ENCODE measurements at regions not wholly inside any gene's neighbourhood (a gene's known extent, or its start where the extent isn't known, plus 50 kb on each side); places are given as distances from the start of the nearest gene placed in this dataset.
"Not testable (repeated sequence)": the region's sequence is repeated elsewhere in the genome, so short reads cannot be mapped to it uniquely, and the experiment has no call there.

DNA sequence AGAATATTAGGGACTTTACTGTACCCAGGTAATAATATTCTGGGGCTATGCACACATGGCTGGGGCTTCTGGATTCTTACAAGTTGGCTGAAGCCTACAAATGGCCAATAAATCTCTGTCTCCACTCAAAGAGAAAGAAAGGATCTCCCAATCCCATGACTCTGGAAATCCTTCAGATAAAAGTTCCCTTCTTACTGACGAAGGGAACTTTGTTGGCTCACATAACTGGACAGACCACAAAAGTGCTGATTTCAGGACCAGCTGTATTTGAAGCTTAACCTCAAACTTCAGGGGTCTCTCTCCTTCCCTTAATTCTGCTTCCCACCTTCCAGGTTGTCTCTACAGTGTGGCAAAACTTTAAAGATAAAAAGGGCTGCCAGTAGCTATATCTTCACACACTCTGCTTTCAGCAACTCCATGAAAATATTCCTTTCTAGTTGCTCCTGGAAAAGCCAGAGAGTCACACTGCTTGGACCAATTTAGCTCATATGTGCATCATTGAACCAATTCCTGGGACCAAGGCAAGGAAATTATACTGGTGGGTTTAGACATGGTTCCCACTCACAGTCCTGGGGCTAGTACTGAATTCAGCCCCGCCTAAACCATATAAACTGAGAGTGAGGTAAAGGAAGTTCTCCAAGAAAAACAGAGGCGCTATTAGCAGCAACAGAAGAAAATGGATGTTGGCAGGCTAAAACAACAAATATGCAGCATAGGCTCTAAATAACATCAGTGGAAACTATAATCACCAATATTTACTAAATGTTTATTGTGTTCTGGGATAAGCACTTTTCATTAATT is 290.0 kb upstream of the GADL1 start:
- DNase-seq (ENCODE audit: low spot score), result no peak

GRCh38 chr3:31185062-31185357 is 290.5 kb upstream of the GADL1 start:
- DNase-seq (ENCODE audit: low spot score), result no peak

DNA sequence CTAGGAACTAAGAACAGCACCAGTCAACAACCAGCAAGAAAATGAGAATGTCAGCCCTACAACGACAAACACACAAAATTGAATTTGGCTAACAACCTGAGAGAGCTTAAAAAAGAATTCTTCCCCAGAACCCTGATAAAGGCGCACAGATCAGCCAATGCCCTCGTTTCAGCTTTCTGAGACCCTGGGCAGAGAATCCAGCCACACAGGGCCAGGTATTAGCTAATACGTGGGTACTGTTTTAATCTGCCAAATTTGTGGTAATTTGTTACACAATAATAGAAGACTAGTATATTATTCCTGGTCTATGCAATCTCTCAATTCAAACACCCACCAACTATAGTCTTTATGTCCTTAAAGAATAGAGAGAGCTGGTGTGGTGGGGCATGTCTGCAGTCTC is 291.6 kb upstream of the GADL1 start:
- DNase-seq (ENCODE audit: low spot score), result no peak

- DNase-seq (ENCODE audit: low spot score), result no peak
These were observed 292.9 kb upstream of the GADL1 start for GRCh38 chr3:31187380-31187779.

DNA sequence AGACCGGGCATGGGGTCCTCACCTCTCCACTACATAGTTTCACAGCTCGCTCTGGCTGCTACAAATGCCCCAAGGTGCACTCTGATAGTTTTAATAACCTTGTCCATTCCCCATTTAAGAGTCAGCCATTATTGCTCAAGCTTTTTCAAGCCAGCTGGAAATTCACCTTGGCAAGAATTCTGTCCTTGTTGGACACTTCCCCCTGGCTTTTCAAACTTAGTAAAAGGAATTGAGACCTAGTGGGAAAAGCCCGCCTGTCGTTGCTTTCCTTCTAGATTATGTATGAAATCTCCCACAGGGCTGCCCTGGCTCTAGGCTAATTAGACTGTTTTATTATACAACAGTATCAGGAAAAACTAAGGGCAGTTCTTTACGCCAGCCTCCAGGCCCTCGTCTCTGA is 293.7 kb upstream of the GADL1 start:
- no peak for DNase-seq (ENCODE audit: low spot score)

- DNase-seq (ENCODE audit: low spot score), result no peak
These were observed 294.9 kb upstream of the GADL1 start for GRCh38 chr3:31189330-31189729.

GRCh38 chr3:31189971-31190370 is 295.5 kb upstream of the GADL1 start:
- DNase-seq (ENCODE audit: low spot score), result no peak

DNA sequence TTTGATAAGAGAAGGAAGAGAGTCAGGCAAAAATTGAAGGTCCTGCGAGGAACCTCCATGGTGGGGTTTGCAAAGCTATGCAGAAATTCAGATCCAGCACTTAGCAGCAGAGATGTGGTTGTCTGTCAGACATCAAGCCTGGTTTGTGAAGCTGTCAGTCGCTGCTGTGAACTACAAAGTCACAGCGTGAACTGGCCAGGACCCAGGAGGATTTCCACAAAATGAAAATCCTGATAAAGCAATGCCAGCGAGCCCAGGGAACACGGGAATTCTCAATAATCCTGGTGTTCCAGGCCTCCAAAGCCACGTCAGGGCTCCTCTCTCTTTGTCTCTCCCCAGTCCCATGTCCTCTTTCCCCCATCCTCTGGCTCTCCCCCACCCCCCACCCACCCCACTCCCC is 296.9 kb upstream of the GADL1 start:
- DNase-seq (ENCODE audit: low spot score), result no peak

DNA sequence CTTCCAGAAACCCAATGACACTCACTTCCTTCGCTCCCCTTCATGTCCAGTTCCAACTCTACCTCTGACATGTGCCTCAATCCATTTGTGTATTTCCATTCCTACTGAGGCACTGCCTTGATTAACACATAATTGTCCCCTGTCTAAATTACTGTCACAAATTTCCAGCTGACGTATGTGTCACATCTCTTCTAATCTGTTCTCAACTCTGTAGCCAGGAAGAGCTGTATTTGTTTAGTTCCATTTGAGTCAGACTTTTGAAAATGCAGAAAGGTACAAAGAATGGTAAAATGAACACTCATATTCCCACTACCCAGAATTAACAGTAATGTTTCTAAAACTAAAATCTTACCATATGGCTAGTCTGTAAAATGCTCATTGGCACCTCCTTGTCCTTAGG is 299.0 kb upstream of the GADL1 start:
- DNase-seq (ENCODE audit: low spot score), result no peak

DNA sequence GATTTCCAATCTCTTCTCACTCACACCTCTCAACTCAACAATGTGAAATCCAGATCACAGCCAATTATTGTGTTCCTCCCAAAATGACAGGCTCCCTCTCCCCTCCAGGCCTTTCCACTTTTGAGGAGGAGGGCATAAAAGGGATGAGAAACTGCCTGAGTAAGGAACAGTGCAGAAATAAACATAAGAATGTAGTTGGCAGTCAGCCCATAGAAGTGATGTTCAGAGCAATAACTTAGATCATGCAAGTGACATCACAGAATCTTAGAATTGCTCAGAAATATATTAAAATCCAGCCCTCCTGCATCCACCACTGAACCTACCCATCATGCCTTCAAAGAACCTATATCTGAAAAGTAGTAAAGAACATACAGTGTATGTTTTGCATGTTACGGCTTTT is 299.4 kb upstream of the GADL1 start:
- no peak for DNase-seq (ENCODE audit: low spot score)

DNA sequence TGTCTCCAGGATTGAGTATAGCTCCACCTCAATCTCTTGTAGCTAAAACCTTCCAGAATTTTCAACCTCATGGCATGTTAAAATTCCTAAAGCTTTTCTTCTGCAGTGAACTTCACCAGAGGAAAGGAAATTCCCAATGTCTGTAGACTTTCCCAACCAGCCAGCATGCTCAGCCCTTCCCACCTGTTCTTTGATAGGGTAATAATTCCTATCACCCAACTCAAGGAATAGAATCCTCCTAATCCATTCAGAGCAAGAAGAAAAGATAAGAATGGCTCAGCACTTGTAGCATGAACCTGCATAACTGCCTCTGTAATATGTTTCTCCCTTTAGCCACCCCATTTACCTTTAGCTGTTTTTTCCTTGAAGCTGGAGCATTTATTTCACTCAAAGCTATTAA is 301.8 kb upstream of the GADL1 start:
- no peak for DNase-seq (ENCODE audit: low spot score)

GRCh38 chr3:31196881-31197364 is 302.5 kb upstream of the GADL1 start:
- peak; percentile 79 for DNase-seq (ENCODE audit: low spot score)

DNA sequence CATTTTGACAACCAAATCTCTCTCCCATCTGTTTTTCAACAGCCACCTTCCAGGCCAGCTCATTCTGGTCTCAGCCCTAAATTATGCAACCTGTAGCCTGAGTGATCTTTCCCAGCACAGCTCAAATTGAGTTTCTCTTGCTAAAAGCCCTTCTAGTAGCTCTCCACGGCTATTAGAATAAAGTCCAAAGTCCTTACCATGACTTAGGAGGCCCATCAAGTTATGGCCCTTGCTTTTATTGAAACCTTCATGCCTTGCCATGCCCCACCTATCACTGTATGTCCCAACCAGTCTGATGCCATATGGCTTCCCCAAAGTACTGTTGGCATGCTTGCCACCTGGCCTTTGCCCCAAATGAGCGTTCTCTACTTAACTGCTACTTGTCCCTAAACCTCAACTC is 303.5 kb upstream of the GADL1 start:
- DNase-seq (ENCODE audit: low spot score), result peak; percentile 54

- DNase-seq (ENCODE audit: low spot score), result no peak
These were observed 304.4 kb upstream of the GADL1 start for GRCh38 chr3:31198890-31199289.

DNA sequence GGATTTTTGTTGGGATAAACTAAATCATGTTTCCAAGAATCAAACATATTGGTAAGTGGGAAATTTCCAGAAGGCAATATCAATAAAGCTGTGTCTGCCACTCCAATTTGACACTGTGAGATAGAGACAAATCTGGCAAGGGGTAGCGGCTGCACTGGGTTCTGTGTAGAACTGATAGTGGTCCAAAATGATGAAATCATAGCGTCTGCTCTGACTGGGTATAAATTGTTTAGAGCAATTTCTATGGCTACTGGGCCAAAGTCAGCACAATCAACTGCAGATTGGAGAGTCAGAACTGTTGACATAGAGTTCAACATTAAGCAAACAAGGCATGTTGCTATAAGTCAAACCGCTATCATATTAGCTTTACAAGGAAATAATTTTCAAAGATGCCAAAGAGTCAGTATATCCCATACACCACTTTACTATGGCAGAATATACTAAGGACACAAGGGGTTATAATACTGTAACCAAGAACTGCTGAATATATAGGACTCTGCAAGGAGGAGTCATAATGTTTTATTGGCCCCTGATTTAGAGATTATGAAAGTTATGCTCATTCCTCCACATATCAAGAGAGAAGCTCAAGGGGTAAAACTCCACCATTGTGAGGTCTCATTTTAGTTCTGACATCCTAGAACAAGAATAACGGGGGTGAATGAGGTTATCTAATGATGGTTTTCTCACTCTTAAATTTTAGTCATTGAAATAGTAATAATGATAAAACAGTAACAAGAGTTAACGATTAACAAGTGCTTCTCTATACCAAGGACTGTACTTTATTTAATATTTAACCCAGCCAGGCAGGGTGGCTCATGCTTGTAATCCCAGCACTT is 309.7 kb upstream of the GADL1 start:
- DNase-seq (ENCODE audit: low spot score), result no peak

DNA sequence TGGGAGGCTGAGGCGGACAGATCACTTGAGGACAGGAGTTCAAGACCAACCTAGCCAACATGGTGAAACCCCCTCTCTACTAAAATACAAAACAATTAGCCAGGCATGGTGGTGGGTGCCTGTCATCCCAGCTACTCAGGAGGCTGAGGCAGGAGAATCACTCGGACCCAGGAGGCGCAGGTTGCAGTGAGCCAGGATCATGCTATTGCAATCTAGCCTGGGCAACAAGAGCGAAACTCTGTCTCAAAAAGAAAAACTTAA is 310.3 kb upstream of the GADL1 start:
- DNase-seq (ENCODE audit: low spot score), result not testable (repeated sequence)

- no peak for DNase-seq (ENCODE audit: low spot score)
These were observed 315.7 kb upstream of the GADL1 start for GRCh38 chr3:31210068-31210645.

GRCh38 chr3:31213869-31214486 is 318.7 kb upstream of the STT3B start:
- DNase-seq (ENCODE audit: low spot score), result no peak

DNA sequence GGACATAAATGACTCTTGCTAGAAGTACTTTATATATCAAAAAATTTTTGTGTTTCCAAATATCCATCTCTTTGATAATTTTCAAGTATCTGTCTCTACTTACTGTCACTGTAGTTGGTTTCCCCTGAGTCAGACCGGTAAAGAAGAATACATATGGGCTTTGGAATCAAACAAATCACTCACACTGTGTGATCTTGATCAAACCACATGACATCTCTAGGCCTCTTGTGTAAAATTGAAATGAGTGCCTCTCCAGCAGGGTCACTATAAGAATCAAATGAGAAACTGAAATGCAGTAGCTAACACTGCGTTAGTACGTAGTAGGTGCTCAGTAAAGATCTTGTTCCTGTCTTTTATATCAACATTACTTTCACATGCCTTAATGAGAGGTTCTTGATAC is 314.6 kb upstream of the STT3B start:
- DNase-seq (ENCODE audit: low spot score), result no peak

GRCh38 chr3:31219131-31219843 is 313.4 kb upstream of the STT3B start:
- peak; percentile 41 for DNase-seq (ENCODE audit: low spot score)

DNA sequence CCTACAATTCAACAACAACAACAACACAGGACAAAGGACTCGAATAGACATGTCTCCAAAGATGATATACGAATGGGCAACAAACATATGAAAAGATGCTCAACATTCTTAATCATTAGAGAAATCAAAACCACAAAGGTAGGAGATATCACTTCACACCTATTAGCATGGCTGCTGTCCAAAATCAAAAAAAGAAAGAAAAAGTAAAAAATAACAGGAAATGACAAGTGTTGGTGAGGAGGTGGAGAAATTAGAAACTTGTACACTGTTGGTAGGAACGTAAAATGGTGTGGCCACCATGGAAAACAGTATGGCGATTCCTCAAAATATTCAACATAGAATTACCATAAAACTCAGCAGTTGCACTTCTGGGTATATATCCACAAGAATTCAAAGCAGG is 312.3 kb upstream of the STT3B start:
- DNase-seq (ENCODE audit: low spot score), result no peak

- DNase-seq (ENCODE audit: low spot score), result no peak
These were observed 309.4 kb upstream of the STT3B start for GRCh38 chr3:31223278-31223677.

Measured in GM03348 (cell line).